A549 (cell line): ENCODE measurements at regions not wholly inside any gene's neighbourhood (a gene's known extent, or its start where the extent isn't known, plus 50 kb on each side); places are given as distances from the start of the nearest gene placed in this dataset.

Source experiments
- ATAC-seq, 2 experiments: fragments of 200-7000 bp in 1 of 2; fragments of >200 bp in 1 of 2; cut with Nextera tagmentation in 1 of 2; cut with Tn5 transposase in 1 of 2; 3 replicates each; pipeline versions ENCODE4 v1.8.0 to v1.9.1; 2018 to 2020; ENCODE audit warnings: mild to moderate bottlenecking in 1 of 2, moderate library complexity in 1 of 2
- CTCF ChIA-PET: fragments of 300-600 bp; sonication (Branson Sonifier 250); formaldehyde crosslinking; extraction: SDS; loops from one replicate; lab custom pipeline; 2021; ENCODE audit warnings: antibody characterized with exemption, inconsistent platforms; lab: Yijun Ruan, JAX
- POLR2A ChIA-PET: fragments of 350-600 bp; formaldehyde crosslinking; extraction: SDS; loops from one replicate; lab custom pipeline; 2021; ENCODE audit warnings: antibody characterized with exemption, inconsistent platforms; lab: Yijun Ruan, JAX
- DNase-seq, 2 experiments: peaks; one replicate each; pipeline versions ENCODE4 v3.0.0 to v3.0.0-alpha.2; 2011 to 2016; ENCODE audit warnings: low read depth in 1 of 2, low spot score in 1 of 2
- FAIRE-seq: peaks from 2 replicates; lab custom pipeline; 2011; peaks lifted over from hg19 to GRCh38; lab: Jason Lieb, UNC
- H3K27ac ChIP-seq, 2 experiments: fragments of >200 bp; sonication (Bioruptor Twin); formaldehyde crosslinking; 3 replicates each; pipeline ENCODE4 v1.5.1; 2016 to 2017
- H3K4me1 ChIP-seq: fragments of >200 bp; sonication (Bioruptor Twin); formaldehyde crosslinking; 3 replicates; pipeline ENCODE4 v1.6.1; 2016
- H3K4me2 ChIP-seq: fragments of >200 bp; sonication (Bioruptor Twin); formaldehyde crosslinking; 3 replicates; pipeline ENCODE4 v1.6.1; 2016
- H3K4me3 ChIP-seq: fragments of >200 bp; sonication (Bioruptor Twin); formaldehyde crosslinking; 3 replicates; pipeline ENCODE4 v1.5.1; 2016
- H3K9me3 ChIP-seq: fragments of >200 bp; sonication (Bioruptor Twin); formaldehyde crosslinking; 3 replicates; pipeline ENCODE4 v1.6.1; 2016
- CBX8 ChIP-seq: fragments of 200-600 bp; sonication (generic); IDR thresholded peaks from 2 replicates; pipeline ENCODE4 v1.6.1; 2016
- CEBPB ChIP-seq, 2 experiments: fragments of >200 bp in 1 of 2; sonication (Bioruptor Twin) in 1 of 2; formaldehyde crosslinking in 1 of 2; IDR thresholded peaks; 2 replicates each; pipeline ENCODE4 v1.6.1; 2012 to 2016
- CHD2 ChIP-seq: fragments of 150-350 bp; IDR thresholded peaks from 2 replicates; pipeline ENCODE4 v1.6.1; 2014; ENCODE audit warnings: low read length; ENCODE audit not compliant: partially characterized antibody
- EHF ChIP-seq: fragments of 250-450 bp; sonication (Bioruptor Pico); IDR thresholded peaks from 2 replicates; pipeline ENCODE4 v1.5.0; 2020; ENCODE audit warnings: mild to moderate bottlenecking
- EP300 ChIP-seq, 2 experiments: fragments of >200 bp; sonication (Bioruptor Twin); formaldehyde crosslinking; IDR thresholded peaks; 2 replicates in 1 of 2; 3 replicates in 1 of 2; pipeline ENCODE4 v1.6.1; 2016 to 2017
- FOSB ChIP-seq: fragments of 250-450 bp; sonication (Bioruptor Pico); IDR thresholded peaks from 2 replicates; pipeline ENCODE4 v1.5.0; 2020; ENCODE audit warnings: mild to moderate bottlenecking, moderate library complexity
- FOXS1 ChIP-seq: fragments of 250-450 bp; sonication (Bioruptor Pico); IDR thresholded peaks from 2 replicates; pipeline ENCODE4 v1.5.0; 2020; ENCODE audit warnings: mild to moderate bottlenecking, moderate library complexity
- HEYL ChIP-seq: fragments of 250-450 bp; sonication (Bioruptor Pico); IDR thresholded peaks from 2 replicates; pipeline ENCODE4 v1.8.0; 2021; ENCODE audit warnings: mild to moderate bottlenecking, moderate library complexity
- KDM1A ChIP-seq: fragments of 200-600 bp; sonication (generic); IDR thresholded peaks from 2 replicates; pipeline ENCODE4 v1.6.1; 2016; ENCODE audit warnings: low read depth, mild to moderate bottlenecking
- MAFK ChIP-seq: fragments of 450-650 bp; IDR thresholded peaks from 2 replicates; pipeline ENCODE4 v1.6.1; 2014; ENCODE audit not compliant: partially characterized antibody
- PHF8 ChIP-seq: fragments of 200-600 bp; sonication (generic); IDR thresholded peaks from 2 replicates; pipeline ENCODE4 v1.6.1; 2016; ENCODE audit warnings: low read depth, mild to moderate bottlenecking, antibody characterized with exemption, moderate library complexity, borderline replicate concordance
- POLR2AphosphoS2 ChIP-seq: conservative IDR thresholded peaks from 2 replicates; pipeline ENCODE4 v1.6.1; 2012; ENCODE audit warnings: low read length, improper control_type of control experiment, inconsistent platforms
- SREBF2 ChIP-seq: fragments of 450-650 bp; IDR thresholded peaks from 2 replicates; pipeline ENCODE4 v1.6.1; 2014; ENCODE audit warnings: mild to moderate bottlenecking, moderate library complexity
- ZC3H11A ChIP-seq: fragments of 450-650 bp; IDR thresholded peaks from 2 replicates; pipeline ENCODE4 v1.6.1; 2014; ENCODE audit warnings: antibody characterized with exemption, mild to moderate bottlenecking
- WGBS: methylation state at CpG from one replicate; pipeline ENCODE4 v1.1.6; 2017; ENCODE audit errors: missing lambda C conversion rate; 5-methylcytosine and 5-hydroxymethylcytosine counted together
- TF ChIP-seq, protein P1 (sequence below): fragments of 250-450 bp; sonication (Bioruptor Pico); IDR thresholded peaks from 2 replicates; pipeline ENCODE4 v1.5.0; 2020; ENCODE audit warnings: low read depth, mild to moderate bottlenecking, moderate library complexity
- TF ChIP-seq, protein P2 (sequence below): IDR thresholded peaks from 2 replicates; pipeline ENCODE4 v1.6.1; 2012
- TF ChIP-seq, protein P3 (sequence below): fragments of 150-350 bp; IDR thresholded peaks from 2 replicates; pipeline ENCODE4 v1.6.1; 2014; ENCODE audit warnings: low read depth, mild to moderate bottlenecking, low read length
- TF ChIP-seq, protein P4 (sequence below): fragments of 200-600 bp; sonication (generic); IDR thresholded peaks from 2 replicates; pipeline ENCODE4 v1.6.1; 2016; ENCODE audit warnings: antibody characterized with exemption, mild to moderate bottlenecking, moderate library complexity
- TF ChIP-seq, protein P5 (sequence below): fragments of 250-450 bp; sonication (Bioruptor Pico); IDR thresholded peaks from 2 replicates; pipeline ENCODE4 v1.5.0; 2021; ENCODE audit warnings: mild to moderate bottlenecking, moderate library complexity, borderline replicate concordance
- TF ChIP-seq, protein P6 (sequence below): fragments of >200 bp; sonication (Bioruptor Twin); formaldehyde crosslinking; IDR thresholded peaks from 3 replicates; pipeline ENCODE4 v1.6.1; 2016

DNA sequence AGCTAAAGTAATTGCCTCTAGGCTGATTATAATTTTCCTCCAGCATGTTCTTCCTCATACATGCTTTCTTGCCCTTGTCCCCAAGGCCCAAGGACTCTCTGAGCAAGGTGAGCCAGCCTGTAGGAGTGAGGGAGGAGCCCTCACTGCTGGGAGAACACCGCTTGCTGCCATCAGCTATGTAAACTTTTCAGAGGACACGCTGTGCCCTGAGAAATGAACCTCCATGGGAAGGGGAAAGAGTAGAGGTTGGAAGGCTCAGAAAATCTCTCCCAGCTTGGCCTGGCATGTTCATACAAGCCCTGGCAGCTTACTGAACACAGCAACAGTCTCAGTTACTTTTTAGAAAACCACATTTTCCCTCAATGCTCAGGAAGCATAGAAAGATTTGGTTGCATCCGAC, 103.0 kb upstream of the SLC24A5 start:
- Histone ChIP-seq H3K4me3 (no peak overlapping the region), H3K9me3 (no peaks in the 10 kb centered on the region), H3K27ac (no peak overlapping the region), H3K4me1 (no peaks in the 10 kb centered on the region), H3K4me2 (no peak overlapping the region)
- no peak for DNase-seq
- FAIRE-seq = no peak
- ATAC-seq = no peak
- TF ChIP-seq CBX8 (no peak), EP300 (IDR thresholded peaks at IDR 0.05) (no peak), SREBF2 (no peak), PHF8 (no peak), KDM1A (no peak), FOSB (CRISPR knock-in tag) (no peak), FOXS1 (CRISPR knock-in tag) (no peak), CEBPB (IDR thresholded peaks at IDR 0.05) (no peak), POLR2AphosphoS2 (no peak), CHD2 (no peak), MAFK (no peak), EHF (CRISPR knock-in tag) (no peak), HEYL (CRISPR knock-in tag) (no peak), ZC3H11A (no peak)
- TF ChIP-seq, protein P1, sequence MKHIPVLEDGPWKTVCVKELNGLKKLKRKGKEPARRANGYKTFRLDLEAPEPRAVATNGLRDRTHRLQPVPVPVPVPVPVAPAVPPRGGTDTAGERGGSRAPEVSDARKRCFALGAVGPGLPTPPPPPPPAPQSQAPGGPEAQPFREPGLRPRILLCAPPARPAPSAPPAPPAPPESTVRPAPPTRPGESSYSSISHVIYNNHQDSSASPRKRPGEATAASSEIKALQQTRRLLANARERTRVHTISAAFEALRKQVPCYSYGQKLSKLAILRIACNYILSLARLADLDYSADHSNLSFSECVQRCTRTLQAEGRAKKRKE (CRISPR knock-in tag) = no peak
- TF ChIP-seq, protein P2, sequence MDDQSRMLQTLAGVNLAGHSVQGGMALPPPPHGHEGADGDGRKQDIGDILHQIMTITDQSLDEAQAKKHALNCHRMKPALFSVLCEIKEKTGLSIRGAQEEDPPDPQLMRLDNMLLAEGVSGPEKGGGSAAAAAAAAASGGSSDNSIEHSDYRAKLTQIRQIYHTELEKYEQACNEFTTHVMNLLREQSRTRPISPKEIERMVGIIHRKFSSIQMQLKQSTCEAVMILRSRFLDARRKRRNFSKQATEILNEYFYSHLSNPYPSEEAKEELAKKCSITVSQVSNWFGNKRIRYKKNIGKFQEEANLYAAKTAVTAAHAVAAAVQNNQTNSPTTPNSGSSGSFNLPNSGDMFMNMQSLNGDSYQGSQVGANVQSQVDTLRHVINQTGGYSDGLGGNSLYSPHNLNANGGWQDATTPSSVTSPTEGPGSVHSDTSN = no peak
- TF ChIP-seq, protein P3, sequence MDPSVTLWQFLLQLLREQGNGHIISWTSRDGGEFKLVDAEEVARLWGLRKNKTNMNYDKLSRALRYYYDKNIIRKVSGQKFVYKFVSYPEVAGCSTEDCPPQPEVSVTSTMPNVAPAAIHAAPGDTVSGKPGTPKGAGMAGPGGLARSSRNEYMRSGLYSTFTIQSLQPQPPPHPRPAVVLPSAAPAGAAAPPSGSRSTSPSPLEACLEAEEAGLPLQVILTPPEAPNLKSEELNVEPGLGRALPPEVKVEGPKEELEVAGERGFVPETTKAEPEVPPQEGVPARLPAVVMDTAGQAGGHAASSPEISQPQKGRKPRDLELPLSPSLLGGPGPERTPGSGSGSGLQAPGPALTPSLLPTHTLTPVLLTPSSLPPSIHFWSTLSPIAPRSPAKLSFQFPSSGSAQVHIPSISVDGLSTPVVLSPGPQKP = no peak
- TF ChIP-seq, protein P4, sequence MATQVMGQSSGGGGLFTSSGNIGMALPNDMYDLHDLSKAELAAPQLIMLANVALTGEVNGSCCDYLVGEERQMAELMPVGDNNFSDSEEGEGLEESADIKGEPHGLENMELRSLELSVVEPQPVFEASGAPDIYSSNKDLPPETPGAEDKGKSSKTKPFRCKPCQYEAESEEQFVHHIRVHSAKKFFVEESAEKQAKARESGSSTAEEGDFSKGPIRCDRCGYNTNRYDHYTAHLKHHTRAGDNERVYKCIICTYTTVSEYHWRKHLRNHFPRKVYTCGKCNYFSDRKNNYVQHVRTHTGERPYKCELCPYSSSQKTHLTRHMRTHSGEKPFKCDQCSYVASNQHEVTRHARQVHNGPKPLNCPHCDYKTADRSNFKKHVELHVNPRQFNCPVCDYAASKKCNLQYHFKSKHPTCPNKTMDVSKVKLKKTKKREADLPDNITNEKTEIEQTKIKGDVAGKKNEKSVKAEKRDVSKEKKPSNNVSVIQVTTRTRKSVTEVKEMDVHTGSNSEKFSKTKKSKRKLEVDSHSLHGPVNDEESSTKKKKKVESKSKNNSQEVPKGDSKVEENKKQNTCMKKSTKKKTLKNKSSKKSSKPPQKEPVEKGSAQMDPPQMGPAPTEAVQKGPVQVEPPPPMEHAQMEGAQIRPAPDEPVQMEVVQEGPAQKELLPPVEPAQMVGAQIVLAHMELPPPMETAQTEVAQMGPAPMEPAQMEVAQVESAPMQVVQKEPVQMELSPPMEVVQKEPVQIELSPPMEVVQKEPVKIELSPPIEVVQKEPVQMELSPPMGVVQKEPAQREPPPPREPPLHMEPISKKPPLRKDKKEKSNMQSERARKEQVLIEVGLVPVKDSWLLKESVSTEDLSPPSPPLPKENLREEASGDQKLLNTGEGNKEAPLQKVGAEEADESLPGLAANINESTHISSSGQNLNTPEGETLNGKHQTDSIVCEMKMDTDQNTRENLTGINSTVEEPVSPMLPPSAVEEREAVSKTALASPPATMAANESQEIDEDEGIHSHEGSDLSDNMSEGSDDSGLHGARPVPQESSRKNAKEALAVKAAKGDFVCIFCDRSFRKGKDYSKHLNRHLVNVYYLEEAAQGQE = no peak
- TF ChIP-seq, protein P5, sequence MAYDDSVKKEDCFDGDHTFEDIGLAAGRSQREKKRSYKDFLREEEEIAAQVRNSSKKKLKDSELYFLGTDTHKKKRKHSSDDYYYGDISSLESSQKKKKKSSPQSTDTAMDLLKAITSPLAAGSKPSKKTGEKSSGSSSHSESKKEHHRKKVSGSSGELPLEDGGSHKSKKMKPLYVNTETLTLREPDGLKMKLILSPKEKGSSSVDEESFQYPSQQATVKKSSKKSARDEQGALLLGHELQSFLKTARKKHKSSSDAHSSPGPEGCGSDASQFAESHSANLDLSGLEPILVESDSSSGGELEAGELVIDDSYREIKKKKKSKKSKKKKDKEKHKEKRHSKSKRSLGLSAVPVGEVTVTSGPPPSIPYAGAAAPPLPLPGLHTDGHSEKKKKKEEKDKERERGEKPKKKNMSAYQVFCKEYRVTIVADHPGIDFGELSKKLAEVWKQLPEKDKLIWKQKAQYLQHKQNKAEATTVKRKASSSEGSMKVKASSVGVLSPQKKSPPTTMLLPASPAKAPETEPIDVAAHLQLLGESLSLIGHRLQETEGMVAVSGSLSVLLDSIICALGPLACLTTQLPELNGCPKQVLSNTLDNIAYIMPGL (CRISPR knock-in tag) = no peak
- TF ChIP-seq, protein P6, sequence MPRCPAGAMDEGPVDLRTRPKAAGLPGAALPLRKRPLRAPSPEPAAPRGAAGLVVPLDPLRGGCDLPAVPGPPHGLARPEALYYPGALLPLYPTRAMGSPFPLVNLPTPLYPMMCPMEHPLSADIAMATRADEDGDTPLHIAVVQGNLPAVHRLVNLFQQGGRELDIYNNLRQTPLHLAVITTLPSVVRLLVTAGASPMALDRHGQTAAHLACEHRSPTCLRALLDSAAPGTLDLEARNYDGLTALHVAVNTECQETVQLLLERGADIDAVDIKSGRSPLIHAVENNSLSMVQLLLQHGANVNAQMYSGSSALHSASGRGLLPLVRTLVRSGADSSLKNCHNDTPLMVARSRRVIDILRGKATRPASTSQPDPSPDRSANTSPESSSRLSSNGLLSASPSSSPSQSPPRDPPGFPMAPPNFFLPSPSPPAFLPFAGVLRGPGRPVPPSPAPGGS = no peak
- ChIA-PET POLR2A (no interaction called here), CTCF (no interaction called here)
- 38% methylated on average over 3 of the region's 3 CpGs for WGBS
